ENCODE measurements at regions not wholly inside any gene's neighbourhood (a gene's known extent, or its start where the extent isn't known, plus 50 kb on each side); places are given as distances from the start of the nearest gene placed in this dataset.

DNA sequence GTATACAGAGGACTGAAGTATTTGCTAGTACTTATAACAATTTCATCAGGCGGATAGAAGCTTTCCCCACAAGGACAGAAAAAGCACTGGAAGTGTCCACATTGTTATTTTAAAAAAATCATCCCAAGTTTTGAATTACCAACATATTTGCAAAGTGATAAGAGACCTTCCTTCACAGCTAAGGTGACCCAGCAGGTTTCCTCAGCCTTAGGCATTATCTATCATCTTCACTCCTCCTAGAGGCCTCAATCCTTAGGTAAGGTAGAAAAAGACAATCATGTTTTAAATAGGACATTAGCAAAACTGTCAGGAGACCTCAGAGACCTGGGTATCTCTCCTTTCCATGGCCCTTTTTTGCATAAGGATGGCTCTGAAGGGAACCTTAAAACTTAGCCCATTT, 72.5 kb upstream of the CHD6 start:
- TF ChIP-seq, protein P1, sequence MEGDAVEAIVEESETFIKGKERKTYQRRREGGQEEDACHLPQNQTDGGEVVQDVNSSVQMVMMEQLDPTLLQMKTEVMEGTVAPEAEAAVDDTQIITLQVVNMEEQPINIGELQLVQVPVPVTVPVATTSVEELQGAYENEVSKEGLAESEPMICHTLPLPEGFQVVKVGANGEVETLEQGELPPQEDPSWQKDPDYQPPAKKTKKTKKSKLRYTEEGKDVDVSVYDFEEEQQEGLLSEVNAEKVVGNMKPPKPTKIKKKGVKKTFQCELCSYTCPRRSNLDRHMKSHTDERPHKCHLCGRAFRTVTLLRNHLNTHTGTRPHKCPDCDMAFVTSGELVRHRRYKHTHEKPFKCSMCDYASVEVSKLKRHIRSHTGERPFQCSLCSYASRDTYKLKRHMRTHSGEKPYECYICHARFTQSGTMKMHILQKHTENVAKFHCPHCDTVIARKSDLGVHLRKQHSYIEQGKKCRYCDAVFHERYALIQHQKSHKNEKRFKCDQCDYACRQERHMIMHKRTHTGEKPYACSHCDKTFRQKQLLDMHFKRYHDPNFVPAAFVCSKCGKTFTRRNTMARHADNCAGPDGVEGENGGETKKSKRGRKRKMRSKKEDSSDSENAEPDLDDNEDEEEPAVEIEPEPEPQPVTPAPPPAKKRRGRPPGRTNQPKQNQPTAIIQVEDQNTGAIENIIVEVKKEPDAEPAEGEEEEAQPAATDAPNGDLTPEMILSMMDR (IDR thresholded peaks at IDR 0.05; ENCODE audit: low read length), result no peak
- TF ChIP-seq EZH2 (IDR thresholded peaks at IDR 0.05; ENCODE audit: borderline replicate concordance, low read length), result no peak
